ENCODE measurements at regions not wholly inside any gene's neighbourhood (a gene's known extent, or its start where the extent isn't known, plus 50 kb on each side); places are given as distances from the start of the nearest gene placed in this dataset.

GRCh38 chr7:106369816-106370215, 85.0 kb upstream of the NAMPT start:
- TF ChIP-seq POLR2A (IDR thresholded peaks at IDR 0.05) (no peak), CTCF (IDR thresholded peaks at IDR 0.05) (no peak)
